HUES6 (cell line): ENCODE measurements at regions not wholly inside any gene's neighbourhood (a gene's known extent, or its start where the extent isn't known, plus 50 kb on each side); places are given as distances from the start of the nearest gene placed in this dataset.

Source experiments
- H3K27ac ChIP-seq: 2 replicates; pipeline ENCODE4 v1.7.0; 2013; ENCODE audit warnings: low read depth, mild to moderate bottlenecking, low read length, inconsistent platforms
- H3K27me3 ChIP-seq: 2 replicates; pipeline ENCODE4 v1.6.1; 2013; ENCODE audit warnings: low read length; ENCODE audit not compliant: control insufficient read depth, insufficient read depth
- H3K36me3 ChIP-seq: 2 replicates; pipeline ENCODE4 v1.6.1; 2013; ENCODE audit warnings: low read length; ENCODE audit not compliant: control insufficient read depth, insufficient read depth
- H3K4me1 ChIP-seq: 2 replicates; pipeline ENCODE4 v1.6.1; 2013; ENCODE audit warnings: low read length; ENCODE audit not compliant: control insufficient read depth, insufficient read depth
- H3K4me3 ChIP-seq: 2 replicates; pipeline ENCODE4 v1.5.1; 2013; ENCODE audit warnings: low read depth, low read length
- H3K9ac ChIP-seq: one replicate; pipeline ENCODE4 v1.6.1; 2013; ENCODE audit warnings: mild to moderate bottlenecking, low read length
- H3K9me3 ChIP-seq: 2 replicates; pipeline ENCODE4 v1.6.1; 2013; ENCODE audit warnings: low read depth, low read length; ENCODE audit not compliant: control insufficient read depth, insufficient read depth

DNA sequence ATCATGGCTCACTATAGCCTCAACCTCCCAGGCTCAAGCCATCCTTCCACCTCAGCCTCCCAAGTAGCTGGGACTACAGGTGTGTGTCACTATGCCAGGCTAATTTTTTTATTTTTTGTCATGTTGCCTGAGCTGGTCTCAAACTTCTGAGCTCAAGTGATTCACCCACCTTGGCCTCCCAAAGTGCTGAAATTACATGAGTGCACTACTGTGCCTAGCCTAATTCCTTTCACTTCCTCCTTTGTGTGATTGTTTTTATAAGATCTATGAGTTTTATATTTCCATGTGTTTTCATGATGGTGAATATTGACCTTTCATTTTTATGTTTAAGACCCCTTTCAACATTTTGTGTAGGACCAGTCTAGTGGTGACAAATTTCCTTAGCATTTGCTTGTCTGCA, 55.2 kb upstream of the IL12B start:
- no peak overlapping the region for H3K27ac ChIP-seq
- H3K4me1 ChIP-seq = no peaks in the 10 kb centered on the region
- no peaks in the 10 kb centered on the region for H3K27me3 ChIP-seq
- peaks cover 7% of the 10 kb centered on the region; the same call in 1 of the 2 replicates for H3K9me3 ChIP-seq
- no peak overlapping the region for H3K9ac ChIP-seq
- no peaks in the 10 kb centered on the region for H3K36me3 ChIP-seq
- no peak overlapping the region for H3K4me3 ChIP-seq

GRCh38 chr5:159386028-159386711, 55.9 kb upstream of the IL12B start:
- Histone ChIP-seq H3K9ac (no peak overlapping the region), H3K4me3 (no peak overlapping the region), H3K9me3 (peaks cover 7% of the 10 kb centered on the region; the same call in 1 of the 2 replicates), H3K36me3 (no peaks in the 10 kb centered on the region), H3K4me1 (no peaks in the 10 kb centered on the region), H3K27me3 (no peaks in the 10 kb centered on the region), H3K27ac (no peak overlapping the region)

- H3K27ac ChIP-seq = no peak overlapping the region
- H3K4me3 ChIP-seq = no peak overlapping the region
- H3K36me3 ChIP-seq = no peaks in the 10 kb centered on the region
- H3K27me3 ChIP-seq = no peaks in the 10 kb centered on the region
- no peaks in the 10 kb centered on the region for H3K9me3 ChIP-seq
- H3K9ac ChIP-seq = no peak overlapping the region
- H3K4me1 ChIP-seq = no peaks in the 10 kb centered on the region
Observed at GRCh38 chr5:159392871-159393270, 62.6 kb upstream of the IL12B start.

- no peak overlapping the region for H3K27ac ChIP-seq
- H3K9ac ChIP-seq = no peak overlapping the region
- H3K4me1 ChIP-seq = no peaks in the 10 kb centered on the region
- H3K4me3 ChIP-seq = no peak overlapping the region
- H3K9me3 ChIP-seq = no peaks in the 10 kb centered on the region
- H3K27me3 ChIP-seq = no peaks in the 10 kb centered on the region
- H3K36me3 ChIP-seq = no peaks in the 10 kb centered on the region
Observed at GRCh38 chr5:159393854-159394274, 63.6 kb upstream of the IL12B start.

DNA sequence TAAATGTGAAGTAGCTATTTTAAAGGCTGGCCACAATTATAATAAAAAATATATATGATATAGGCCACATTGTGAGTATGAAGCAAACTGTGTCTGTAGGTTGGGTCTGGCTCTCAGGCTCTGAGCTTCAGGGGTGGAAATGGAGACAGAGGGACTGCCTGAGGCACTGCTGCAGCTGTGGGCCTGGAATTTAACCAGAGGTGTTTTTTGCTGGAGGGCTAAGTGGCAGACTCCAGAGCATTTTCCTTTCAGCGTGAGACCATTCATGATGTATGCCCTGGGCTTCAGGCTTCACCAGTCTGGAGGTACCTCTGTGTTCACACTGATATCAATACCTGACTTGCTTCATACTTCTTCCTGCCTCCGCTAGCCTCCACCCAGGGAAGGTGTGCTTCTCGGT, 64.9 kb upstream of the IL12B start:
- Histone ChIP-seq H3K9me3 (no peaks in the 10 kb centered on the region), H3K27me3 (no peaks in the 10 kb centered on the region), H3K27ac (no peak overlapping the region)

DNA sequence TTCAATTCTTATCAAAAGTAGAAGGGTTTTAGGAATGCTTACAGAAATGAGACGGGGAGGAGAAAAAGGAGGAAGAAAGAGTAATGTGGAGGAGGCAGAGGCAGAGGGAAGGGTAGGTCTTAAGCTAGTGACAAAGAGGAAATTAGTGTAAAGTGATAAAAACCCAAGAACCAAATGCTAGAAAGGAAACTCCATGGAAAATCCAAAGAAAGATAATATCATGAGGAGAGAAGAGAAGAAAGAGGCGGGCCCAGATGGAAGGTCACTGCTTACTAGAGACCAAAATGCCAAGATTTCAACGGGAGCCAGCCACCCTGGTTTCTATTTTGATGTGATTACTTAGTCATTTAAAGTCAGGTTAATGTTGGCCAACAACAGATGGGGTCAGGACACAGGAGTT, 68.6 kb upstream of the IL12B start:
- Histone ChIP-seq H3K9me3 (no peaks in the 10 kb centered on the region), H3K27ac (no peak overlapping the region), H3K4me1 (no peaks in the 10 kb centered on the region), H3K4me3 (no peak overlapping the region), H3K27me3 (no peaks in the 10 kb centered on the region), H3K36me3 (no peaks in the 10 kb centered on the region), H3K9ac (no peak overlapping the region)

More for the DNA sequence above, 64.9 kb upstream of the IL12B start:
- no peaks in the 10 kb centered on the region for H3K4me1 ChIP-seq
- no peak overlapping the region for H3K9ac ChIP-seq
- no peaks in the 10 kb centered on the region for H3K36me3 ChIP-seq
- H3K4me3 ChIP-seq = no peak overlapping the region

GRCh38 chr5:159400476-159400875, 70.2 kb upstream of the IL12B start:
- no peak overlapping the region for H3K4me3 ChIP-seq
- H3K9me3 ChIP-seq = no peaks in the 10 kb centered on the region
- no peaks in the 10 kb centered on the region for H3K27me3 ChIP-seq

DNA sequence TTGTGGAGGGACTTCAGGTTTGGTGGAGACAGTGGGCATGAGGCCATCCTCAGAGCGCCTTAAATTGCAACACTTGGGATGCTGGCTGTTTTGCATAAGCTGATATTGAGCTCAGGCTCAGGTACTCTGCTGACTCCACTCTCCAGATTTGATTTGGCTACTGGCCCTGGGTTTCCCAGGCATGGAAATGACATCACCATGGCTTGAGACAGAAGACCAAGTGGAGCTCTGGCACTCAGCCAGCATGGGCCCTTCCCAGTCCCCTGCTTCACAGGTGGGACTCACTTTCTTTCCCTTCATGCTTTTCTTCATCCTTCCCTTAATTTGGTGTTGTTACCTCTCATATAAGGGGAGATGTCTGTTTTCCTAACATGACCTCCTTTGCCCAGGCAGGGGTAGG, 72.0 kb upstream of the IL12B start:
- Histone ChIP-seq H3K9me3 (no peaks in the 10 kb centered on the region), H3K4me3 (no peak overlapping the region), H3K9ac (no peak overlapping the region), H3K27ac (no peak overlapping the region), H3K27me3 (no peaks in the 10 kb centered on the region), H3K4me1 (peaks cover 5% of the 10 kb centered on the region; the same call in 1 of the 2 replicates), H3K36me3 (no peaks in the 10 kb centered on the region)

More at GRCh38 chr5:159400476-159400875, 70.2 kb upstream of the IL12B start:
- Histone ChIP-seq H3K27ac (no peak overlapping the region), H3K36me3 (no peaks in the 10 kb centered on the region), H3K9ac (no peak overlapping the region), H3K4me1 (peaks cover under 1% of the 10 kb centered on the region; the same call in 1 of the 2 replicates)

DNA sequence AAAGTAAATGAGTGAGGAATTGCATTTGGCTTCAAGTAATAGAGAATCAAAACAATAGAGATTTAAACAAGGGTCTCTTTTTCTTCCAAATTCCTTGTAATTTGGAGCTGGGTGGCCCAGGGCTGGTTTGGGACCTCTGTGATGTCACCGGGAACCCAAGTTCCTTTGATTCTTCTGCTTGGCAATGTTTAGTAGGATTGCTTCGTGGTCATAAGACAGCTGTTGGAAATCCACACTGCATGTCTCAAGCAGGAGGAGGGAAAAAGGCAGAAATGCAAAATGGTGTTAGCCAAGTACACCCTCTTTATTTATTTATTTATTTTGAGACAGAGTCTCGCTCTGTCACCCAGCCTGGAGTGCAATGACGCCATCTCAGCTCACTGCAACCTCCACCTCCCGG, 72.6 kb upstream of the IL12B start:
- Histone ChIP-seq H3K36me3 (no peaks in the 10 kb centered on the region), H3K9me3 (no peaks in the 10 kb centered on the region)

GRCh38 chr5:159403906-159404681, 73.8 kb upstream of the IL12B start:
- Histone ChIP-seq H3K36me3 (no peaks in the 10 kb centered on the region), H3K27me3 (no peaks in the 10 kb centered on the region), H3K4me3 (no peak overlapping the region), H3K27ac (no peak overlapping the region), H3K9me3 (no peaks in the 10 kb centered on the region), H3K4me1 (peaks cover 5% of the 10 kb centered on the region; the same call in 1 of the 2 replicates), H3K9ac (no peak overlapping the region)

More for the DNA sequence above, 72.6 kb upstream of the IL12B start:
- Histone ChIP-seq H3K4me3 (no peak overlapping the region), H3K9ac (no peak overlapping the region), H3K4me1 (peaks cover 5% of the 10 kb centered on the region; the same call in 1 of the 2 replicates), H3K27me3 (no peaks in the 10 kb centered on the region), H3K27ac (no peak overlapping the region)

DNA sequence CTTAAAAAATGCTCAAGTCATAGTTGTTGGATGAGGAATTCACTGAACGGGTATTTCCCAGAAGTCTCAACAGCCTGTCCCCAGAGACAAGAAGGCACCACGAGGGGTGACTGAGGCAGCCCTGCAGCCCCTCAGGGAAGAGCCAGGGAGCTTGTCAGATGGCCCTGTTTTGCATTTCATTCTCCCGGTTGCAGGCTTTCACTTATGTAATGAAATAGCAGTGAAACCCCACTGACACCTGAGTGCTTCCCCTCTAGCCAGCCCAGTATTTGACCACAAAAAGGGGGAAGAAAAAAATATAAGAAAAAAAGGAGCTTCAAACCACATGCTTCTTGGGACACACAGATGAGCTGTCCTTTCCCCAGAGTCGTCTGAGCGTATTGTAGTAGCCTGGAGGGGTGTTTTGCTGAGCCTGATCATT, 75.3 kb upstream of the IL12B start:
- no peaks in the 10 kb centered on the region for H3K9me3 ChIP-seq
- H3K4me3 ChIP-seq = no peak overlapping the region
- H3K36me3 ChIP-seq = no peaks in the 10 kb centered on the region
- no peak overlapping the region for H3K27ac ChIP-seq
- H3K9ac ChIP-seq = no peak overlapping the region
- H3K4me1 ChIP-seq = peaks cover 5% of the 10 kb centered on the region; the same call in 1 of the 2 replicates
- no peaks in the 10 kb centered on the region for H3K27me3 ChIP-seq
